ENCODE measurements at regions not wholly inside any gene's neighbourhood (a gene's known extent, or its start where the extent isn't known, plus 50 kb on each side); places are given as distances from the start of the nearest gene placed in this dataset.

- no peak for DNase-seq
Observed at GRCh38 chr11:62026739-62027370, 59.4 kb upstream of the FTH1 start.

DNA sequence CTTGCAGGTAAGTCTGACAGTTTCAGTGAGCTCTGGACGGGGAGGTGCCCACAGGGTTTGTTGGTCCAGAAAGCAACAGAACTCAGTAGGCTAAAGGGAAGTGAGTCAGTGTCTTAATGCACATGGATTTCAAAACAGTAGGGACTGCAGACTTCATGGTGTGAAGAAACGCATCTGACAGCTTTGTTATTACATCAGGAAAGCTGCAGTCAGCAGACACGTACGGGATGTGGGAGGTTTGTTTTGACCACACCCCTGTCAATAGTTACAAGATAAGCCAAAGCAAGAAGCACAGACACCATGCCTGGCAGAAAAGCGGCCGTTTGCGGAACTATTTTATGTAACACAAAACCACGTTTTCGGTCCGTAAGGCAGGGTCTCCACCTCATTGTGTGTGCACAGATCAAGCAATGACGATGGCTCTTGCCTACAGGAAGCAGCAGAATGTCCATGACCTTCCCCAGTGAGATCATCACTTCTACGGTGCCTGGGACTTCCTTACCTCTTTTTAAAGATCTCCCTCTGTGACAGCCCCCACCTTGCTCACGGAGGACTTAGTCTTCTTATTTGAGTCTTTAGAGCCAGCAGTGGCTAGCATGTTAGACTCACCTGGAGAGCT, 58.2 kb upstream of the FTH1 start:
- peak; percentile 100 for DNase-seq

GRCh38 chr11:62024936-62025486, 57.6 kb upstream of the FTH1 start:
- peak; percentile 40 to 55 for DNase-seq

DNA sequence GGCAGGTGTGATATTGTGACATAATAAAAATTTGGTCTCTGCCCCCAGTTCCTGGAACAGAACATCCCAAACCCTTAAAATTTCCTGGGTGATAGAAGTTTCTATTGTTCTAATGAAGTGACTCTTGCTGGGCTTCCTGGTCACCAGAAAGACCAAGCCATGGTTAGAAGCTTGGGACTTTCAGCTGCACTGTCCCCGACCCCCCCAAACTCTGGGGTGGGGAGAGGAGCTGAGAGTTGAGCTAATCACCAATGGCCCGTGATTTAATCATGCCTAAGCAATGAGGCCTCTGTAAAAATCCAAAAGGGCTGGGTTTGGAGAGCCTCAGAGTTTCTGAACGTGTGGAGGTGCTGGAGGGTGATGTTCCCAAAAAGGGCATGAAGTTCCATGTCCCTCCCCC, 54.8 kb upstream of the FTH1 start:
- no peak for DNase-seq

DNA sequence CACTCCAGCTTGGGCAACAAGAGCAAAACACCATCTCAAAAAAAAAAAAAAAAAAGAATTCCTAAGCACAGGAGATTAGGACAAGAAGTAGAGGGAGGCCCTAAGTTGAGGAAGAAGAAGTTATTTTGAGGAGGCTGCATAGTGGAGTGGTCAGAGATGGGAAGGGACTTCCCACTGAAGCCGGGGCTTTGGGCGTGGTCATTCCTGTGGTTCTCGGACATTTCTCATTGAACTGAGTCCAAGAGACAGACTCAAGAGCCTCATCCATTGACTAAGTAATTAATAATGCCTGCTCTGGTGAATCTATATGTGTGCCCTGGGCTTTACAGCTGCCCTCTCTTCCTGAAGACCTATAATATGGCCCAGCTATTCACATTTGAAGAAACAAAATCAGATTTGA, 53.2 kb upstream of the FTH1 start:
- peak; percentile 65 to 81 for DNase-seq

DNA sequence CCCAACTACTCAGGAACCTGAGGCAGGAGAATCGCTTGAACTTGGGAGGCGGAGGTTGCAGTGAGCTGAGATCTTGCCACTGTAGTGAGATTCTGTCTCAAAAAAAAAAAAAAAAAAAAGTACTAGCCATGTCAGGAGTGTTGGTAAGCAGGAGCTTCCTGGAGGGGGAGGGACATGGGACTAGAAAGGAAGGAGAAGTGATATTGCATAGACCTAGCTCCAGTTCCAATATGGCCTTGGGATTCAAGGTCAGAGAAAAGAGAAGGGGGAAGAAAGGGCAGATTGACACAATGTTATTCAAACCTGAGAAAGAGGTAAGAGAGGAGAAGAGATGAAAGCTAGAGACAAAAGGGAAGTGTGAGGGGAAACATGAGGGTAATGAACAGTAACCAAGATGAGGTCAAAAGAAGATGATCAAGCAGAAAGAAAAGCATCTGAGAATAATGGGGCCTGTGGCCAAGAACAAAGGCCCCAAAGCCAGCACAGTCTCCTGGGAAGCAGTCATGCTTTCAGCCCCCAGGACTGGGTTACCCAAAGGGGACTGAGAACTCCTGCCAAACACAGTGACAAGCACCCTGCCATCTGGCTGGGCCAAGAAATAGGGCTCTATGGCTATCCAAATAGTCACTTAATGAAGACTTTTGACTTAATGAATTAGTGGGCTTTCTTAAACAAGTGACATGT, 51.7 kb upstream of the FTH1 start:
- peak; percentile 64 to 81 for DNase-seq

- peak; percentile 24 to 45 for DNase-seq
Observed at GRCh38 chr11:62017878-62018655, 50.6 kb upstream of the FTH1 start.

Data from inflammatory macrophage (primary cell).